GM18502 (cell line): ENCODE measurements at regions not wholly inside any gene's neighbourhood (a gene's known extent, or its start where the extent isn't known, plus 50 kb on each side); places are given as distances from the start of the nearest gene placed in this dataset.
"Not testable (repeated sequence)": the region's sequence is repeated elsewhere in the genome, so short reads cannot be mapped to it uniquely, and the experiment has no call there.

Experiments used
- ATAC-seq: cut with Tn5 transposase; IDR thresholded peaks from one replicate; pipeline ENCODE4 v1.9.1; 2021; ENCODE audit warnings: mild to moderate bottlenecking; ENCODE audit not compliant: unreplicated experiment, poor library complexity

DNA sequence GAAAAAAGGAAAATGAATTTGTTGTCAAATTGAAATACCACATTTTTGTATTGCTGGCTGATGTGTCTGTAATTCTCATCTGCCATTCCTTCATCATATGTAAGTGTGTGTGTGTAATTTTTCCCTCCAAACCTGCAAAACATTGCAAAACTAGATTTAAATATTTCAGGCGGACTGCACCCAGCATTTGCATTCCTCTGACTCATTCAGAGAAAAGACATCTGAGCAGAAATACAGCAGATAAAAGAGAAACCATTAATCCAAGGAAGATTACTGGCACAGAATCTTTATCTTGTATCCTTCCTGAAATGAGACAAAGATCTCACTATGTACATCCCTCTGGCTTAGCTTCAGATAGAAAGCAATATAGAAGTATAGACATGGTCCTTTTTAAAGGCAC is 275.3 kb downstream of the TMEM38B start:
- ATAC-seq, result no peak

- no peak for ATAC-seq
These were observed 277.6 kb downstream of the TMEM38B start for GRCh38 chr9:105971986-105972385.

DNA sequence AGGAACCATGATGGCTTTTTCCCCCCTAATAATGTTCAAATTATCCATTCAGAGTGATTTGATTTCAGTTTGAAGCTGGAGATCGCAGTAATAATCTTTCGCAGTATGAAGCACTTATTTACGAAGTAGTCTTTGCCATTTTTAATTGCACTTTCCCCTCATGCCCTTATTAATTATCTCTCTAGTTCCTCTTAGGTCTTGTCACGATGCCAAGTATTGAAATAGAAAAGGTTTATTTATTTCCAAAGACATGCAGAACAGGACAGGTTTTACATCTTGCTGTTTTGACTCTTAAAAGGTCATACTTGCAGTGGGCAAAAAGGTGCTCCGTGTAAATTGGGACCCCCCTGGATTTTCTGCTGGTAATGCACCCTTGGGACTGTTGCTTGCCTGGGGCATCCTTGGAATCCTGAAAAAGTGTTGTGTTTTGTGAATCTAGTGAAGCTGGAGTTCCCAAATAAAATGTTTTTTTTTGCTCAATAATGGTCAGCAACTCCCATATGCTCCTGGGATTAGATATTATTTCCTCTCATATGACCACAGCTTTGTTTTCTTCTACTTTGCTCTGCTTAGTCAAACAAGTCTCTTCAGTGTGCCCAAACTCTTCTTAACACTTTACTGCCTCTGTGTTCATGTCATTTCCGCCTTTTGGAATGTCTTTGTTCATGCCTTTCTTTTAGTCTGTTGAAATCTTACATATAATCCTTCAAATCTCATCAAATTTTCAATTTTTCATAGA is 278.3 kb downstream of the TMEM38B start:
- ATAC-seq, result no peak

DNA sequence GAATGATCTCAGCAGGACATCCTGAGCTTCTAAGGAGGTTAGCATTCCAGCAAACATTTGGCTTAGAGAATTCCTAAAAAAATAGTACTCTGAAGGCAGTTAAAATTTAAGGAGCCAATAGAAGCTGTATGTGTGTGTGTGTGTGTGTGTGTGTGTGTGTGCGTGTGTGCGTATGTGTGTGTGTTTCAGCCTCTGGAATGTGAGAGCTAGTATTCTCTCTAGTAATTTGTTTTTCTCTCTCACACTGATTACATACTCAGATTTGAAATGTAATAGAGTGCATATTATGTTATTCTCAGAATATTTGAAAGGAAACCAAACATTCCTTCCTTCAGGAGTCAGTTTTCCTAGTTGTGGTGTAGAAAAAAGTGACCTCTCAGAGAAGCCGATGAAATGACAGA is 279.6 kb downstream of the TMEM38B start:
- ATAC-seq, result no peak

GRCh38 chr9:105975886-105976645 is 281.7 kb downstream of the TMEM38B start:
- ATAC-seq, result no peak

- ATAC-seq, result no peak
These were observed 284.0 kb downstream of the TMEM38B start for GRCh38 chr9:105978336-105978735.

DNA sequence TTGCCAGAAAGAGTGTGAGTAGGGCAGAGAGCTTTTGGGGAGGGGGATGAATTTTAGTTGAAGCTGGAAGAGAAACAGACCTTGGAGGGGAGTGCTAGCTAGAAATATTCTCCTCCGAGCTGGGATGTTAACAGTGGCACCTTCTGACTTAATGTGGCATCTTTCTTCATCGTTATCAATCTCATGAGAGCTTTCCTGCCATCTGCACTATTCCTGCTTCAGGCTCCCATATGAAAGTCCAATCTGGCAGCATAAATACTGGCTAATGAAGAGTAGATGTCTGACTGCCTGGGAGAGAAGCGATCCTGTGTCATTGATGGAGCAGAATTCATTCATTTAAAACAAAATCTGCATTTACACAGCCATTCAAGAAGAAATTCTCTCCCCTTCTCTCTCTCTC is 284.5 kb downstream of the TMEM38B start:
- ATAC-seq, result no peak

GRCh38 chr9:105979290-105979689 is 284.9 kb downstream of the TMEM38B start:
- ATAC-seq, result no peak

DNA sequence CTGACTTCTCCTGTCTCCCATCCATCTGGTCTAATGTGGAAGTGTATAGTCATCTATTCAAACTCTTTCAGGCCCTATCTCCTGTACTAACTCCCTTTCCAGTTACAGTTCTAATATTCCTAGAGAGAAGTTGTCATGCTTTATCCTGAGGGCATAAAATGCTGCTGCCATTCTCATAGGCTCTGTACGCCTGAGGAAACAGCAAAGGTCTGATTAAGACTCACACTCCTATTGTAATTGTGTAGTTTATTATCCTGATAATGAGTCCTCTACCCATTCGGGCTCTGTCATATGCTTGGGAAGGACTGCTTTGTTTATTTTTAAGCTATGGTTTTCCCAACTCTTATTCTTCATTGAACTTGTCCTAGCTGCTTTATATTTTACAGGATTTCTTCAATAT is 290.4 kb downstream of the TMEM38B start:
- ATAC-seq, result no peak

- ATAC-seq, result no peak
These were observed 298.9 kb downstream of the TMEM38B start for GRCh38 chr9:105993116-105993854.

- ATAC-seq, result no peak
These were observed 299.8 kb downstream of the TMEM38B start for GRCh38 chr9:105993921-105994715.

DNA sequence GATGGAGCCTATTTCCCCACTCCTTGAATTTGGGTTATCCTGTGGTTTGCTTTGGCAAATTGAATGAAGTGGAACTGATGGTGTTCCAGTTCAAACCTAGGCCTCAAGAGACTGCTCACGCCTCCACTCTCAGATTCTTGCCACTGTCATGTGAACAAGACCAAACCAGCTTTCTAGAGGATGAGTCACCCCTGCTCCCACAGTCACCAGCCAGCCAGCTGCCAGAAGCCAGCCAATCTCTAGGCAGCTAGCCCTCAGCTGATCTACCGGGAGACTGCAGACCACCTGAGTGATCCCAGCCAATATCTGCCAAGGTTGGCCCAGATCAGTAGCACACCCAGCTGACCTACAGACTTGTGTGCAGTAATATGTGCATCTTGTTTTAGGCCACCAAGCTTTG is 300.6 kb downstream of the TMEM38B start:
- peak; percentile 73 for ATAC-seq

- ATAC-seq, result no peak
These were observed 322.9 kb downstream of the TMEM38B start for GRCh38 chr9:106017198-106017740.

GRCh38 chr9:106019039-106019680 is 324.8 kb downstream of the TMEM38B start:
- no peak for ATAC-seq

DNA sequence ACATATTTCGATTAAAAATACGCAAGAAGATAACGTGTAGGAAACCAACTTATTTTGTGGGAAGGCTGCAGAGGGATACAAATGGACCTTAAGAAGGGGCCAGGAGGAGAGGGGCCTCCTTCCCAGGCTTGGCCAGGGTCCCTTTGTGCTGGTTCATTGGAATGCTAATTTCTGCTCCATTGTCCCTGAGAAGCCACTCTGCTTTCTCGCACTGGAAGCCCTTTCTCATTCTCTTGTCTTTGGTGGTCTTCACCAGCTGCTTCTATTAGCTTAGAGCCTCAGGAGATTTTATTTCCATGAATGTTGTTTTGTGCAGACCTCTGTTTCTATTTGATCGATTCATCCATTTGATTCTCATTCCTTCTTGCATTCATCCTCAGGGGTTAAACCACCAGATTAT is 325.4 kb downstream of the TMEM38B start:
- ATAC-seq, result no peak

- no peak for ATAC-seq
These were observed 325.8 kb downstream of the TMEM38B start for GRCh38 chr9:106020186-106020585.

DNA sequence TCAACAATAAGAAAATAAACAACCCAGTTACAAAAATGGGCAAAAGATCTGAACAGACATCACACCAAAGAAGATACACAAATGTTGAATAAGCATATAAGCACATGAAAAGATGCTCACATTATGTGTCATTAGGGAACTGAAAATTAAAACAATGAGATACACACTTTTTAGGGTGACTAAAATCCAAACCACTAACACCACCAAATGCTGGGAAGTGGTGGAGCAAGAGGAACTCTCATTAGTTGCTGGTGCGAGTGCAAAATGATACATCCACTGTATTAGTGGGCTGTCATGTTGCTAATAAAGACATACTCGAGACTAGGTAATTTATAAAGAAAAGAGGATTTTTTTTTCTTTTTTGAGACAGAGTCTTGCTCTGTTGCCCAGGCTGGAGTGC is 329.1 kb downstream of the TMEM38B start:
- peak; percentile 54 for ATAC-seq

DNA sequence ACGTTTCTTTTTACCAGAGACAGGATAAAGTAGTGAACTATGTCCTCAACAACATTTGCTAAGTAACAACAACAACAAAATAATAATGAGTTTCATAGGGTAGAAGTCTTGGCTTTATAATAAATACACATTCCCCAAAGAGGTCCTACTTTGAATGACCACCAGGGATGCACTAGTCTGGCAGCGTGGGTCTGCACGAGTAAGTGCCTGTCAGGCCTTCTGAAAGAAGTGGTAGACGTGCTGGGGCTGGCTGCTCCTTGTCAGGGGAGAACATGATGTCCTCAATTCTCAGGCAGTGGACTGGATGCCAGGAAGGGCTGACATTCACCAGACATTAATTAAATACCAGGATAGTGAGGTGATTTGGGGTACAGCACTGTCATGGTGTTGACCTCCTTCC is 331.1 kb downstream of the TMEM38B start:
- no peak for ATAC-seq

DNA sequence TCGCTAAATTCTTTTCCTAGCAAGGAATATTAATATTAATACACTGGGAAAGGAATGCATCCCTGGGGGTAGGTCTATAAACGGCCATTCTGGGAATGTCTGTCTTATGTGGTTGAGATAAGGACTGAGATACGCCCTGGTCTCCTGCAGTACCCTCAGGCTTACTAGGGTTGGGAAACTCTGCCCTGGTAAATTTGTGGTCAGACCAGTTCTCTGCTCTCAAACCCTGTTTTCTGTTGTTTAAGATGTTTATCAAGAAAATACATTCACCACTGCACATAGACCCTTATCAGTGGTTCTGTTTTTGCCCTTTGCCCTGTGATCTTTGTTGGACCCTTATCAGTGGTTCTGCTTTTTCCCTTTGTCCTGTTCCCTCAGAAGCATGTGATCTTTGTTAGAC is 335.8 kb downstream of the TMEM38B start:
- ATAC-seq, result not testable (repeated sequence)

- ATAC-seq, result no peak
These were observed 338.6 kb downstream of the TMEM38B start for GRCh38 chr9:106032978-106033377.
